Adrenal gland (tissue), 9 donors: ENCODE measurements at regions not wholly inside any gene's neighbourhood (a gene's known extent, or its start where the extent isn't known, plus 50 kb on each side); places are given as distances from the start of the nearest gene placed in this dataset.

ENCODE experiments used
- DNase-seq, 7 donors: peaks; one replicate each; pipeline ENCODE4 v3.0.0-alpha.2; 2019 to 2020
- H3K27ac ChIP-seq, 5 donors: fragments of 200-600 bp; sonication (generic) in 4 of 5; 1 replicate in 3 of 5; 2 replicates in 2 of 5; pipeline versions ENCODE4 v1.5.1 to v1.8.0; 2016 to 2020; ENCODE audit warnings: mild to moderate bottlenecking in 1 of 5
- H3K27me3 ChIP-seq: fragments of 200-600 bp; 2 replicates; pipeline ENCODE4 v1.8.0; 2021
- H3K36me3 ChIP-seq, 2 donors: fragments of 200-600 bp; replicated peaks in 1 of 2; 1 replicate in 1 of 2; 2 replicates in 1 of 2; pipeline versions ENCODE4 v1.5.1 to v1.8.0; 2018 to 2022
- H3K4me1 ChIP-seq, 2 donors: fragments of 200-600 bp; replicated peaks in 1 of 2; 1 replicate in 1 of 2; 2 replicates in 1 of 2; pipeline versions ENCODE4 v1.5.1 to v1.8.0; 2018 to 2021
- H3K4me3 ChIP-seq, 4 donors: fragments of 200-600 bp; sonication (generic) in 3 of 4; one replicate each; pipeline ENCODE4 v1.5.1; 2016 to 2018
- H3K9me3 ChIP-seq, 3 donors: fragments of 200-600 bp; sonication (generic) in 1 of 3; replicated peaks in 1 of 3; 1 replicate in 2 of 3; 2 replicates in 1 of 3; pipeline versions ENCODE4 v1.5.1 to v1.8.0; 2016 to 2021
- POLR2A ChIP-seq, 2 donors: fragments of 450-650 bp; IDR thresholded peaks; one replicate each; pipeline ENCODE4 v1.6.1; 2017; ENCODE audit warnings: antibody characterized with exemption in 2 of 2, mild to moderate bottlenecking in 2 of 2, moderate library complexity in 1 of 2
- WGBS, 4 donors: extraction: QIAGEN DNeasy Blood & Tissue Kit in 2 of 4; methylation state at CpG; one replicate each; pipeline versions ENCODE4 v1.1.5 to v1.1.7; 2013 to 2017; 5-methylcytosine and 5-hydroxymethylcytosine counted together
- intact Hi-C, 2 donors: fragments of 100-400 bp; cut with DNase I; formaldehyde crosslinking; loops; one replicate each; pipeline versions ENCODE4 v1.14.1 to v1.15.0; 2022 to 2023
- TF ChIP-seq, protein P1 (sequence below), 6 experiments: fragments of 450-650 bp in 4 of 6; fragments of 200-600 bp in 2 of 6; sonication (generic) in 1 of 6; IDR thresholded peaks; 1 replicate in 5 of 6; 2 replicates in 1 of 6; pipeline versions ENCODE4 v1.5.1 to v1.8.0; 2016 to 2021; ENCODE audit warnings: antibody characterized with exemption in 6 of 6, mild to moderate bottlenecking in 2 of 6, moderate library complexity in 1 of 6
- donor health status: healthy with polysubstance abuse.
- donor health status: Bipolar disorder and iron deficiency.
- donor health status: DM: yes; HTN: yes; CAD: no.
- donor health status: DM: no; HTN: no; CAD: no.
- donor health status: DM: no; HTN: no; CAD: no.

DNA sequence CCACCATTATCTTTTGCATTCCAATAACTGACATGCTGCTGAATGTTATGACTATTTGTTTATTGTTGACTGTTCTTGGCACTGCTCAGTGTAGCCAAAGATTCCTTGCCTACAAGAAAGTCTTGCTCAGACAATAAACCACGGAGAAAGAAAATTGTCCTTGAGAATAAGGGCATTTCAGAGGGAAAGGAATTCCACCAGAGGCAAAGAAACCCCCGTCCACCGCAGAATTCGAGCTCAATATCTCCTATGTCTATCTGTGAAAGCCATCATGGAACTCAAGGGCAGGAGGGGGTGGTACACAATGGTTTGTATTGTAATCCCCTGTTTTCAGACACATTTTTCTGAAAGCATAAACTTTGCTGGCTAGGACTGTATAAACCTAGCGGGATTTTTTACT, 70.3 kb upstream of the ADAMTS16 start:
- Histone ChIP-seq H3K4me3 (no peak overlapping the region), H3K27me3 (no peaks in the 10 kb centered on the region), H3K36me3 (no peaks in the 10 kb centered on the region), H3K9me3 (no peaks in the 10 kb centered on the region), H3K27ac (no peak overlapping the region), H3K4me1 (no peaks in the 10 kb centered on the region)
- intact Hi-C loops, result no loop called here
- WGBS, 4 donors, result 38 to 51% (median 42%) methylated on average over 5 of the region's 5 CpGs
- TF ChIP-seq, protein P1, sequence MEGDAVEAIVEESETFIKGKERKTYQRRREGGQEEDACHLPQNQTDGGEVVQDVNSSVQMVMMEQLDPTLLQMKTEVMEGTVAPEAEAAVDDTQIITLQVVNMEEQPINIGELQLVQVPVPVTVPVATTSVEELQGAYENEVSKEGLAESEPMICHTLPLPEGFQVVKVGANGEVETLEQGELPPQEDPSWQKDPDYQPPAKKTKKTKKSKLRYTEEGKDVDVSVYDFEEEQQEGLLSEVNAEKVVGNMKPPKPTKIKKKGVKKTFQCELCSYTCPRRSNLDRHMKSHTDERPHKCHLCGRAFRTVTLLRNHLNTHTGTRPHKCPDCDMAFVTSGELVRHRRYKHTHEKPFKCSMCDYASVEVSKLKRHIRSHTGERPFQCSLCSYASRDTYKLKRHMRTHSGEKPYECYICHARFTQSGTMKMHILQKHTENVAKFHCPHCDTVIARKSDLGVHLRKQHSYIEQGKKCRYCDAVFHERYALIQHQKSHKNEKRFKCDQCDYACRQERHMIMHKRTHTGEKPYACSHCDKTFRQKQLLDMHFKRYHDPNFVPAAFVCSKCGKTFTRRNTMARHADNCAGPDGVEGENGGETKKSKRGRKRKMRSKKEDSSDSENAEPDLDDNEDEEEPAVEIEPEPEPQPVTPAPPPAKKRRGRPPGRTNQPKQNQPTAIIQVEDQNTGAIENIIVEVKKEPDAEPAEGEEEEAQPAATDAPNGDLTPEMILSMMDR (IDR thresholded peaks at IDR 0.05), result no peak
- no peak for TF ChIP-seq POLR2A (IDR thresholded peaks at IDR 0.05)
- DNase-seq, result no peak

DNA sequence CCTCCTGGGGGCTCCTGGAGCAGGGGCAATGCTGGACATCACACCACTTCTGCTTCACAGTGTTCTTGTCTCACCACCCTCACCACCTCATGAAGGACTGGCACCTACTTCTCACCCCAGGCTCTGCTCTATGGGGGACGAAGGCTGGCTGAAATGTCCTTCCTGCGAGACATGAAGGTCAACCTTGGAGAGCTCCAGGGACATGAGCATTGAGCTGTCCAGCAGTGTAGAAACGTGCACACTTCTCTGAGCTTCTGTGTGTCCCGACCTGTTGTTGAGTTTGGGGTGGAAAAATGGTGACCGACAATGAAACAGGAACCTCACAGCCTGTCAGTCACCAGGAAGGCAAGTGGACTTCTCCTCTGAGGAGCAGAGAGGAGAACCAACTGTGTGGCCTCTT, 68.6 kb upstream of the ADAMTS16 start:
- WGBS, 4 donors, result 46 to 79% (median 65%) methylated on average over 5 of the region's 5 CpGs
- Histone ChIP-seq H3K36me3 (no peaks in the 10 kb centered on the region), H3K27ac (no peak overlapping the region), H3K4me1 (no peaks in the 10 kb centered on the region), H3K4me3 (no peak overlapping the region), H3K9me3 (no peaks in the 10 kb centered on the region), H3K27me3 (no peaks in the 10 kb centered on the region)
- DNase-seq, result no peak
- intact Hi-C loops, result no loop called here
- TF ChIP-seq, protein P1 (IDR thresholded peaks at IDR 0.05), result no peak
- no peak for TF ChIP-seq POLR2A (IDR thresholded peaks at IDR 0.05)

DNA sequence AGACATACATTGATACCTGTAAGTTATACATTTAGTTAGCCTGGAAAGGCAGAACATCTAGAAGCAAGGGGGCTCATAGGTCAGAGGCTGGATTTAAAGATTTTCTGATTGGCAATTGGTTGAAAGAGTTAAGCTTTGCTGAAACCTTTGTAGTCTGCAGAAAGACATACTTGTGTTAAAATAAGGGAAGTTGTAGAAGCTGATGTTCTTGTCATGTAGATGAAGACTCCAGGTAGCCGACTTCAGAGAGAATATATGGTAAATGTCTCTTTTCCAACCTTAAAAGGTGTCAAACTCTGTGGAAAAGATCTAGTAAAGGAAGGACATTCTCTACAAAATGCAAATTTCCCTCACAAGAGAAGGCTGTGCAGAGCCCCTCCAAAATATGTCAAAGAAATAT, 62.9 kb upstream of the ADAMTS16 start:
- intact Hi-C loops, result no loop called here
- no peak for TF ChIP-seq POLR2A (IDR thresholded peaks at IDR 0.05)
- TF ChIP-seq, protein P1 (IDR thresholded peaks at IDR 0.05), result no peak
- no peak for DNase-seq
- WGBS, 4 donors, result 55 to 81% (median 61%) methylated on average over 1 of the region's 1 CpG
- Histone ChIP-seq H3K4me3 (no peak overlapping the region), H3K9me3 (no peaks in the 10 kb centered on the region), H3K4me1 (no peaks in the 10 kb centered on the region), H3K27me3 (no peaks in the 10 kb centered on the region), H3K27ac (no peak overlapping the region), H3K36me3 (no peaks in the 10 kb centered on the region)

- Histone ChIP-seq H3K36me3 (no peaks in the 10 kb centered on the region), H3K9me3 (no peaks in the 10 kb centered on the region), H3K4me1 (no peaks in the 10 kb centered on the region), H3K27ac (no peak overlapping the region), H3K4me3 (no peak overlapping the region), H3K27me3 (no peaks in the 10 kb centered on the region)
- DNase-seq, result no peak
- WGBS, 4 donors, result 47 to 59% (median 52%) methylated on average over 9 of the region's 9 CpGs
- no peak for TF ChIP-seq POLR2A (IDR thresholded peaks at IDR 0.05)
- TF ChIP-seq, protein P1 (IDR thresholded peaks at IDR 0.05), result no peak
- intact Hi-C loops, result no loop called here
Observed at GRCh38 chr5:5078009-5078897, 61.9 kb upstream of the ADAMTS16 start.
